IMR-90 (cell line): ENCODE measurements at regions not wholly inside any gene's neighbourhood (a gene's known extent, or its start where the extent isn't known, plus 50 kb on each side); places are given as distances from the start of the nearest gene placed in this dataset.

Experiments
- ATAC-seq: fragments of 200-7000 bp; cut with Tn5 transposase; 2 replicates; pipeline ENCODE4 v1.9.1; 2020; ENCODE audit warnings: low read depth, mild to moderate bottlenecking, moderate library complexity
- BruUV-seq: library from RNA; stranded (reverse); fragments of 400-500 nt; replicated peaks from 2 replicates; lab custom pipeline; 2021; lab: Mats Ljungman, UMichigan
- CTCF ChIA-PET: fragments of 300-600 bp; formaldehyde crosslinking; extraction: SDS; loops from one replicate; lab custom pipeline; 2021; ENCODE audit warnings: antibody characterized with exemption; lab: Yijun Ruan, JAX
- POLR2A ChIA-PET: fragments of 300-600 bp; sonication (Branson Sonifier 250); formaldehyde crosslinking; loops from one replicate; lab custom pipeline; 2022; ENCODE audit warnings: antibody characterized with exemption; ENCODE audit not compliant: unreplicated experiment; lab: Charles Lee
- DNase-seq: peaks from one replicate; pipeline ENCODE4 v3.0.0; 2013
- H2AFZ ChIP-seq: replicated peaks from 2 replicates; pipeline ENCODE3; 2013; ENCODE audit warnings: low read length, mild to moderate bottlenecking; ENCODE audit not compliant: poor library complexity
- H2AK5ac ChIP-seq: 2 replicates; pipeline ENCODE4 v1.6.1; 2013; ENCODE audit warnings: low read depth, low read length, inconsistent platforms
- H2AK9ac ChIP-seq: replicated peaks from 2 replicates; pipeline ENCODE3; 2013; ENCODE audit warnings: mild to moderate bottlenecking, low read depth, low read length, moderate library complexity; ENCODE audit not compliant: poor library complexity
- H2BK120ac ChIP-seq: 2 replicates; pipeline ENCODE4 v1.6.1; 2013; ENCODE audit warnings: low read depth, low read length, inconsistent platforms
- H2BK15ac ChIP-seq: 3 replicates; pipeline ENCODE4 v1.6.1; 2013; ENCODE audit warnings: low read depth, low read length, inconsistent platforms
- H2BK20ac ChIP-seq: 2 replicates; pipeline ENCODE4 v1.6.1; 2013; ENCODE audit warnings: low read depth, mild to moderate bottlenecking, inconsistent platforms, low read length, moderate library complexity
- H2BK5ac ChIP-seq: 2 replicates; pipeline ENCODE4 v1.6.1; 2013; ENCODE audit warnings: mild to moderate bottlenecking, low read depth, low read length, inconsistent platforms; ENCODE audit not compliant: poor library complexity, severe bottlenecking
- H3K14ac ChIP-seq: replicated peaks from 2 replicates; pipeline ENCODE4 v1.6.1; 2013; ENCODE audit warnings: low read depth, low read length, inconsistent platforms
- H3K18ac ChIP-seq: 2 replicates; pipeline ENCODE4 v1.6.1; 2013; ENCODE audit warnings: low read depth, low read length, control low read depth
- H3K23ac ChIP-seq: 2 replicates; pipeline ENCODE4 v1.6.1; 2013; ENCODE audit warnings: low read depth, low read length, inconsistent platforms
- H3K27ac ChIP-seq: 2 replicates; pipeline ENCODE4 v1.5.1; 2013; ENCODE audit warnings: mild to moderate bottlenecking, control low read depth, low read length; ENCODE audit not compliant: insufficient read depth
- H3K27me3 ChIP-seq: 2 replicates; pipeline ENCODE4 v1.6.1; 2013; ENCODE audit warnings: low read length; ENCODE audit not compliant: control insufficient read depth, insufficient read depth
- H3K36me3 ChIP-seq: 2 replicates; pipeline ENCODE4 v1.6.1; 2013; ENCODE audit warnings: low read length, mixed read lengths; ENCODE audit not compliant: control insufficient read depth, insufficient read depth
- H3K4ac ChIP-seq: 2 replicates; pipeline ENCODE4 v1.6.1; 2013; ENCODE audit warnings: low read depth, low read length, inconsistent platforms
- H3K4me1 ChIP-seq: 2 replicates; pipeline ENCODE4 v1.6.1; 2013; ENCODE audit warnings: low read length, mixed read lengths; ENCODE audit not compliant: control insufficient read depth, insufficient read depth
- H3K4me2 ChIP-seq: 2 replicates; pipeline ENCODE4 v1.6.1; 2013; ENCODE audit warnings: low read depth, mild to moderate bottlenecking, control low read depth, low read length, moderate library complexity
- H3K4me3 ChIP-seq: 2 replicates; pipeline ENCODE4 v1.5.1; 2013; ENCODE audit warnings: low read depth, mild to moderate bottlenecking, control low read depth, low read length, moderate library complexity; ENCODE audit not compliant: insufficient read depth
- H3K56ac ChIP-seq: 2 replicates; pipeline ENCODE4 v1.6.1; 2013; ENCODE audit warnings: low read length, inconsistent platforms; ENCODE audit not compliant: insufficient read depth; ENCODE audit errors: extremely low read depth
- H3K79me1 ChIP-seq, 2 experiments: 2 replicates each; pipeline ENCODE4 v1.6.1; 2013; ENCODE audit warnings: low read length in 2 of 2, inconsistent platforms in 1 of 2, low read depth in 1 of 2
- H3K9ac ChIP-seq: 2 replicates; pipeline ENCODE4 v1.6.1; 2013; ENCODE audit warnings: low read depth, low read length, control low read depth
- H3K9me1 ChIP-seq: 2 replicates; pipeline ENCODE4 v1.6.1; 2013; ENCODE audit warnings: low read length, inconsistent platforms; ENCODE audit not compliant: insufficient read depth
- H3K9me3 ChIP-seq: 2 replicates; pipeline ENCODE4 v1.6.1; 2013; ENCODE audit warnings: low read length; ENCODE audit not compliant: control insufficient read depth, insufficient read depth
- H4K20me1 ChIP-seq: 2 replicates; pipeline ENCODE4 v1.6.1; 2013; ENCODE audit warnings: low read length, inconsistent platforms; ENCODE audit not compliant: insufficient read depth
- H4K5ac ChIP-seq: 2 replicates; pipeline ENCODE4 v1.6.1; 2013; ENCODE audit warnings: mild to moderate bottlenecking, low read depth, low read length, control low read depth
- H4K8ac ChIP-seq, 2 experiments: 2 replicates each; pipeline ENCODE4 v1.6.1; 2013; ENCODE audit warnings: low read depth in 2 of 2, low read length in 2 of 2, control low read depth in 1 of 2, inconsistent platforms in 1 of 2
- H4K91ac ChIP-seq: 2 replicates; pipeline ENCODE4 v1.6.1; 2013; ENCODE audit warnings: low read depth, low read length, inconsistent platforms; ENCODE audit not compliant: insufficient read depth
- BHLHE40 ChIP-seq: fragments of 150-350 bp; IDR thresholded peaks from 2 replicates; pipeline ENCODE4 v1.6.1; 2016; ENCODE audit warnings: mild to moderate bottlenecking, low read depth, low read length
- CEBPB ChIP-seq: IDR thresholded peaks from 2 replicates; pipeline ENCODE4 v1.6.1; 2012; ENCODE audit warnings: low read depth, low read length, improper control_type of control experiment
- CHD1 ChIP-seq: IDR thresholded peaks from 2 replicates; pipeline ENCODE4 v1.6.1; 2012; ENCODE audit warnings: low read depth, low read length, improper control_type of control experiment
- CTCF ChIP-seq: conservative IDR thresholded peaks from 2 replicates; pipeline ENCODE4 v1.5.1; 2012; ENCODE audit warnings: mild to moderate bottlenecking, low read depth, low read length, improper control_type of control experiment
- FOS ChIP-seq: fragments of 150-350 bp; IDR thresholded peaks from 2 replicates; pipeline ENCODE4 v1.6.1; 2016; ENCODE audit warnings: low read depth, low read length
- MAFK ChIP-seq: IDR thresholded peaks from 2 replicates; pipeline ENCODE4 v1.6.1; 2012; ENCODE audit warnings: low read depth, low read length, improper control_type of control experiment
- MAZ ChIP-seq: IDR thresholded peaks from 2 replicates; pipeline ENCODE4 v1.6.1; 2012; ENCODE audit warnings: low read depth, mild to moderate bottlenecking, low read length, improper control_type of control experiment, moderate library complexity, borderline replicate concordance
- MXI1 ChIP-seq: IDR thresholded peaks from 2 replicates; pipeline ENCODE4 v1.6.1; 2012; ENCODE audit warnings: low read depth, mild to moderate bottlenecking, low read length, moderate library complexity, borderline replicate concordance
- NFE2L2 ChIP-seq: fragments of 150-350 bp; IDR thresholded peaks from 2 replicates; pipeline ENCODE4 v1.6.1; 2016; ENCODE audit warnings: low read depth, mild to moderate bottlenecking, low read length
- POLR2A ChIP-seq: IDR thresholded peaks from 2 replicates; pipeline ENCODE4 v1.6.1; 2012; ENCODE audit warnings: mild to moderate bottlenecking, low read depth, low read length
- RAD21 ChIP-seq: IDR thresholded peaks from 2 replicates; pipeline ENCODE4 v1.6.1; 2012; ENCODE audit warnings: low read length, improper control_type of control experiment
- RCOR1 ChIP-seq: IDR thresholded peaks from 2 replicates; pipeline ENCODE4 v1.6.1; 2012; ENCODE audit warnings: mild to moderate bottlenecking, low read length, improper control_type of control experiment; ENCODE audit not compliant: insufficient replicate concordance
- RFX5 ChIP-seq: IDR thresholded peaks from 2 replicates; pipeline ENCODE4 v1.8.0; 2012; ENCODE audit warnings: low read depth, mild to moderate bottlenecking, low read length, moderate library complexity
- SMC3 ChIP-seq: fragments of 150-350 bp; IDR thresholded peaks from 2 replicates; pipeline ENCODE4 v1.6.1; 2016; ENCODE audit warnings: low read depth, mild to moderate bottlenecking, antibody characterized with exemption, low read length, moderate library complexity
- WGBS, 2 experiments: methylation state at CpG; one replicate each; pipeline versions ENCODE4 v1.1.5 to v1.1.7; 2013; ENCODE audit warnings: missing lambda C conversion rate in 2 of 2; ENCODE audit not compliant: insufficient read length in 1 of 2; ENCODE audit errors: extremely low coverage in 2 of 2; 5-methylcytosine and 5-hydroxymethylcytosine counted together
- dilution Hi-C: fragments of 300-500 bp; cut with HindIII; formaldehyde crosslinking; loops from one replicate; pipeline ENCODE4 v1.14.3; 2018; ENCODE audit warnings: low sequenced_read_pairs; ENCODE audit not compliant: unreplicated experiment
- in situ Hi-C: fragments of 300-500 bp; cut with MboI; formaldehyde crosslinking; loops from 3 replicates; pipeline ENCODE4 v1.14.3; 2019; ENCODE audit warnings: low sequenced_read_pairs, inconsistent platforms, mixed read lengths
- intact Hi-C: fragments of 100-400 bp; cut with micrococcal nuclease; formaldehyde crosslinking; loops from 2 replicates; pipeline ENCODE4 v1.10.0; 2022
- TF ChIP-seq, protein P1 (sequence below): fragments of 150-350 bp; IDR thresholded peaks from 2 replicates; pipeline ENCODE4 v1.6.1; 2017; ENCODE audit warnings: mild to moderate bottlenecking, antibody characterized with exemption, low read length, low read depth
- TF ChIP-seq, protein P2 (sequence below): fragments of 150-350 bp; IDR thresholded peaks from 2 replicates; pipeline ENCODE4 v1.6.1; 2016; ENCODE audit warnings: low read depth, mild to moderate bottlenecking, low read length, moderate library complexity, borderline replicate concordance

- ATAC-seq (no peak), DNase-seq (no peak)
- Histone ChIP-seq H4K8ac (no peak overlapping the region), H3K27me3 (no peaks in the 10 kb centered on the region), H2AK9ac (no peak overlapping the region), H2BK120ac (no peak overlapping the region), H4K91ac (no peak overlapping the region), H3K9me3 (no peaks in the 10 kb centered on the region), H2AK5ac (no peak overlapping the region), H4K20me1 (no peaks in the 10 kb centered on the region), H2BK20ac (no peak overlapping the region), H3K4ac (no peak overlapping the region), H4K5ac (no peak overlapping the region), H3K56ac (no peak overlapping the region), H3K23ac (no peak overlapping the region), H3K9me1 (no peaks in the 10 kb centered on the region), H3K18ac (no peak overlapping the region), H3K4me1 (peaks cover 6% of the 10 kb centered on the region), H3K36me3 (no peaks in the 10 kb centered on the region), H3K14ac (no peak overlapping the region), H2AFZ (no peak overlapping the region), H3K79me1 (no peaks in the 10 kb centered on the region), H2BK15ac (no peak overlapping the region), H3K4me2 (no peak overlapping the region), H3K9ac (no peak overlapping the region), H2BK5ac (no peak overlapping the region), H3K4me3 (no peak overlapping the region), H3K27ac (no peak overlapping the region)
- dilution Hi-C loops, result no loop called here
- in situ Hi-C loops, result no loop called here
- TF ChIP-seq, protein P1, sequence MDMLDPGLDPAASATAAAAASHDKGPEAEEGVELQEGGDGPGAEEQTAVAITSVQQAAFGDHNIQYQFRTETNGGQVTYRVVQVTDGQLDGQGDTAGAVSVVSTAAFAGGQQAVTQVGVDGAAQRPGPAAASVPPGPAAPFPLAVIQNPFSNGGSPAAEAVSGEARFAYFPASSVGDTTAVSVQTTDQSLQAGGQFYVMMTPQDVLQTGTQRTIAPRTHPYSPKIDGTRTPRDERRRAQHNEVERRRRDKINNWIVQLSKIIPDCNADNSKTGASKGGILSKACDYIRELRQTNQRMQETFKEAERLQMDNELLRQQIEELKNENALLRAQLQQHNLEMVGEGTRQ, result no peak
- no peak for TF ChIP-seq SMC3
- no peak for TF ChIP-seq POLR2A
- no peak for TF ChIP-seq CTCF
- TF ChIP-seq CHD1, result no peak
- no peak for TF ChIP-seq FOS
- TF ChIP-seq MXI1, result no peak
- no peak for TF ChIP-seq MAZ
- TF ChIP-seq CEBPB, result no peak
- TF ChIP-seq, protein P2, sequence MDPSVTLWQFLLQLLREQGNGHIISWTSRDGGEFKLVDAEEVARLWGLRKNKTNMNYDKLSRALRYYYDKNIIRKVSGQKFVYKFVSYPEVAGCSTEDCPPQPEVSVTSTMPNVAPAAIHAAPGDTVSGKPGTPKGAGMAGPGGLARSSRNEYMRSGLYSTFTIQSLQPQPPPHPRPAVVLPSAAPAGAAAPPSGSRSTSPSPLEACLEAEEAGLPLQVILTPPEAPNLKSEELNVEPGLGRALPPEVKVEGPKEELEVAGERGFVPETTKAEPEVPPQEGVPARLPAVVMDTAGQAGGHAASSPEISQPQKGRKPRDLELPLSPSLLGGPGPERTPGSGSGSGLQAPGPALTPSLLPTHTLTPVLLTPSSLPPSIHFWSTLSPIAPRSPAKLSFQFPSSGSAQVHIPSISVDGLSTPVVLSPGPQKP, result no peak
- TF ChIP-seq RAD21, result no peak
- no peak for TF ChIP-seq BHLHE40
- no peak for TF ChIP-seq RFX5
- TF ChIP-seq NFE2L2, result no peak
- no peak for TF ChIP-seq MAFK
- no peak for TF ChIP-seq RCOR1
- intact Hi-C loops, result no loop called here
- BruUV-seq, result no TSS peak
- ChIA-PET POLR2A (no interaction called here), CTCF (interaction anchor here (0.6 kb wide), 1 partner anchor 140 kb away, joined by 4 read pairs; no protein-coding TSS in a partner anchor)
- no CpG with 5 or more reads among the region's 5 CpGs for WGBS, 2 experiments
Observed at GRCh38 chr20:51943761-51944160, 141.4 kb upstream of the SALL4 start.
